ENCODE measurements at regions not wholly inside any gene's neighbourhood (a gene's known extent, or its start where the extent isn't known, plus 50 kb on each side); places are given as distances from the start of the nearest gene placed in this dataset.

DNA sequence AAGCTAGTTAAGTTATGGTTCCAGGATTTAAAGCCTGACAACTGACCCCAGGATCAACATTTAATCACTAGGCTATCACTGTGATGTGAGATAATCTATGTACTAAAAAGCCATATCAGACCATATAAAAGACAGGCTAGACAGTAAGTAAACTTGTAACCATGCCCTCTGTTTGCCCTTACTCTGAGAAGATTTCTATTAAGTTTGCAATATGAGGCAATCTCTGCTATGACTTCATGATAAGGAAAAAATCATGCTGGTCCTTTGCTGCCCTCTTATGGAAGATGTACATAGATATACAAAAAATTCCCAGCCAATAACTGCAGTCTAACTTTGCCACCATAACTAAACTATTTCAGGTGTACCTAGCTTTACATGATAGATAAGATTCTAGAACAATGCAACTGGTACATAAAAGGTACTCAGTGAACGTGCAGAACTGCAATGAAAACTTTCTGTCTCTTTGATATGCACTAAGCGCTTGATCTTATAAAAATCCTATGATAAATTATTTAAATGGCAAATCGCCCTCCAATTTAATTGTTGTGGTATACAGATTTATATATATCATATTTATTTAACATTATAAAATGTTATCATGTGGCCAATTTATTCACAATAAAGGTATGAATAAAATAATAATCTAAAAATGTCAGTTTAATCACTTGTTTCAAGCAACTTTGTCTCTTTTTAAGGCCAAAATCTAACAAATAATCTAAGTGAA, 70.5 kb downstream of the FAM217A start (continued):
- TF ChIP-seq, protein P1, sequence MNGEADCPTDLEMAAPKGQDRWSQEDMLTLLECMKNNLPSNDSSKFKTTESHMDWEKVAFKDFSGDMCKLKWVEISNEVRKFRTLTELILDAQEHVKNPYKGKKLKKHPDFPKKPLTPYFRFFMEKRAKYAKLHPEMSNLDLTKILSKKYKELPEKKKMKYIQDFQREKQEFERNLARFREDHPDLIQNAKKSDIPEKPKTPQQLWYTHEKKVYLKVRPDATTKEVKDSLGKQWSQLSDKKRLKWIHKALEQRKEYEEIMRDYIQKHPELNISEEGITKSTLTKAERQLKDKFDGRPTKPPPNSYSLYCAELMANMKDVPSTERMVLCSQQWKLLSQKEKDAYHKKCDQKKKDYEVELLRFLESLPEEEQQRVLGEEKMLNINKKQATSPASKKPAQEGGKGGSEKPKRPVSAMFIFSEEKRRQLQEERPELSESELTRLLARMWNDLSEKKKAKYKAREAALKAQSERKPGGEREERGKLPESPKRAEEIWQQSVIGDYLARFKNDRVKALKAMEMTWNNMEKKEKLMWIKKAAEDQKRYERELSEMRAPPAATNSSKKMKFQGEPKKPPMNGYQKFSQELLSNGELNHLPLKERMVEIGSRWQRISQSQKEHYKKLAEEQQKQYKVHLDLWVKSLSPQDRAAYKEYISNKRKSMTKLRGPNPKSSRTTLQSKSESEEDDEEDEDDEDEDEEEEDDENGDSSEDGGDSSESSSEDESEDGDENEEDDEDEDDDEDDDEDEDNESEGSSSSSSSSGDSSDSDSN (IDR thresholded peaks at IDR 0.05; ENCODE audit: borderline replicate concordance in 1 of 2, low read depth in 2 of 2, low read length in 2 of 2) = no peak
- TF ChIP-seq, protein P2, sequence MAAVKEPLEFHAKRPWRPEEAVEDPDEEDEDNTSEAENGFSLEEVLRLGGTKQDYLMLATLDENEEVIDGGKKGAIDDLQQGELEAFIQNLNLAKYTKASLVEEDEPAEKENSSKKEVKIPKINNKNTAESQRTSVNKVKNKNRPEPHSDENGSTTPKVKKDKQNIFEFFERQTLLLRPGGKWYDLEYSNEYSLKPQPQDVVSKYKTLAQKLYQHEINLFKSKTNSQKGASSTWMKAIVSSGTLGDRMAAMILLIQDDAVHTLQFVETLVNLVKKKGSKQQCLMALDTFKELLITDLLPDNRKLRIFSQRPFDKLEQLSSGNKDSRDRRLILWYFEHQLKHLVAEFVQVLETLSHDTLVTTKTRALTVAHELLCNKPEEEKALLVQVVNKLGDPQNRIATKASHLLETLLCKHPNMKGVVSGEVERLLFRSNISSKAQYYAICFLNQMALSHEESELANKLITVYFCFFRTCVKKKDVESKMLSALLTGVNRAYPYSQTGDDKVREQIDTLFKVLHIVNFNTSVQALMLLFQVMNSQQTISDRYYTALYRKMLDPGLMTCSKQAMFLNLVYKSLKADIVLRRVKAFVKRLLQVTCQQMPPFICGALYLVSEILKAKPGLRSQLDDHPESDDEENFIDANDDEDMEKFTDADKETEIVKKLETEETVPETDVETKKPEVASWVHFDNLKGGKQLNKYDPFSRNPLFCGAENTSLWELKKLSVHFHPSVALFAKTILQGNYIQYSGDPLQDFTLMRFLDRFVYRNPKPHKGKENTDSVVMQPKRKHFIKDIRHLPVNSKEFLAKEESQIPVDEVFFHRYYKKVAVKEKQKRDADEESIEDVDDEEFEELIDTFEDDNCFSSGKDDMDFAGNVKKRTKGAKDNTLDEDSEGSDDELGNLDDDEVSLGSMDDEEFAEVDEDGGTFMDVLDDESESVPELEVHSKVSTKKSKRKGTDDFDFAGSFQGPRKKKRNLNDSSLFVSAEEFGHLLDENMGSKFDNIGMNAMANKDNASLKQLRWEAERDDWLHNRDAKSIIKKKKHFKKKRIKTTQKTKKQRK (IDR thresholded peaks at IDR 0.05; ENCODE audit: borderline replicate concordance, low read depth, low read length) = no peak
- TF ChIP-seq POLR2B (IDR thresholded peaks at IDR 0.05; ENCODE audit: low read depth, partially characterized antibody) (no peak), ETV1 (tag; conservative IDR thresholded peaks at IDR 0.05; ENCODE audit: low read depth) (no peak), MECOM (CRISPR knock-in tag; IDR thresholded peaks at IDR 0.05) (no peak), NFRKB (IDR thresholded peaks at IDR 0.05; ENCODE audit: low read depth) (no peak), EHMT2 (IDR thresholded peaks at IDR 0.05) (no peak), SMC3 (conservative IDR thresholded peaks at IDR 0.05; ENCODE audit: insufficient read depth, low read depth, low read length) (peak; percentile 41; the same call in 1 of the 2 replicates), ETS2 (tag; IDR thresholded peaks at IDR 0.05; ENCODE audit: borderline replicate concordance, poor library complexity, severe bottlenecking) (no peak), ZNF184 (CRISPR knock-in tag; IDR thresholded peaks at IDR 0.05) (no peak), KDM2B (CRISPR knock-in tag; IDR thresholded peaks at IDR 0.05) (no peak), ZNF274 (IDR thresholded peaks at IDR 0.05; ENCODE audit: borderline replicate concordance, low read depth, low read length) (no peak), NR2C1 (IDR thresholded peaks at IDR 0.05) (no peak; the same call in 1 of the 2 replicates), NR2C1 (tag; IDR thresholded peaks at IDR 0.05) (no peak), CREM (IDR thresholded peaks at IDR 0.05; ENCODE audit: low read depth) (peak; percentile 50; the same call in 1 of the 2 replicates), SIRT6 (IDR thresholded peaks at IDR 0.05; ENCODE audit: low read depth, low read length) (no peak), LARP7 (IDR thresholded peaks at IDR 0.05) (no peak), XRCC4 (IDR thresholded peaks at IDR 0.05; ENCODE audit: extremely low read depth, insufficient read depth, insufficient read length) (no peak)
- TF ChIP-seq, protein P3, sequence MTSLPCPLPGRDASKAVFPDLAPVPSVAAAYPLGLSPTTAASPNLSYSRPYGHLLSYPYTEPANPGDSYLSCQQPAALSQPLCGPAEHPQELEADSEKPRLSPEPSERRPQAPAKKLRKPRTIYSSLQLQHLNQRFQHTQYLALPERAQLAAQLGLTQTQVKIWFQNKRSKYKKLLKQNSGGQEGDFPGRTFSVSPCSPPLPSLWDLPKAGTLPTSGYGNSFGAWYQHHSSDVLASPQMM (CRISPR knock-in tag; IDR thresholded peaks at IDR 0.05) = no peak
- TF ChIP-seq, protein P4, sequence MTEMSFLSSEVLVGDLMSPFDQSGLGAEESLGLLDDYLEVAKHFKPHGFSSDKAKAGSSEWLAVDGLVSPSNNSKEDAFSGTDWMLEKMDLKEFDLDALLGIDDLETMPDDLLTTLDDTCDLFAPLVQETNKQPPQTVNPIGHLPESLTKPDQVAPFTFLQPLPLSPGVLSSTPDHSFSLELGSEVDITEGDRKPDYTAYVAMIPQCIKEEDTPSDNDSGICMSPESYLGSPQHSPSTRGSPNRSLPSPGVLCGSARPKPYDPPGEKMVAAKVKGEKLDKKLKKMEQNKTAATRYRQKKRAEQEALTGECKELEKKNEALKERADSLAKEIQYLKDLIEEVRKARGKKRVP (CRISPR knock-in tag; IDR thresholded peaks at IDR 0.05) = peak; percentile 52; the same call in 1 of the 2 replicates
- TF ChIP-seq, protein P5, sequence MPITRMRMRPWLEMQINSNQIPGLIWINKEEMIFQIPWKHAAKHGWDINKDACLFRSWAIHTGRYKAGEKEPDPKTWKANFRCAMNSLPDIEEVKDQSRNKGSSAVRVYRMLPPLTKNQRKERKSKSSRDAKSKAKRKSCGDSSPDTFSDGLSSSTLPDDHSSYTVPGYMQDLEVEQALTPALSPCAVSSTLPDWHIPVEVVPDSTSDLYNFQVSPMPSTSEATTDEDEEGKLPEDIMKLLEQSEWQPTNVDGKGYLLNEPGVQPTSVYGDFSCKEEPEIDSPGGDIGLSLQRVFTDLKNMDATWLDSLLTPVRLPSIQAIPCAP (CRISPR knock-in tag; IDR thresholded peaks at IDR 0.05; ENCODE audit: borderline replicate concordance) = no peak
